SK-N-SH treated with all-trans-retinoic acid at 6 μM for 48 hours (cell line): ENCODE measurements at regions not wholly inside any gene's neighbourhood (a gene's known extent, or its start where the extent isn't known, plus 50 kb on each side); places are given as distances from the start of the nearest gene placed in this dataset.

Experiments
- ATAC-seq: fragments of 200-7000 bp; cut with Tn5 transposase; 3 replicates; pipeline ENCODE4 v1.9.1; 2020; ENCODE audit warnings: mild to moderate bottlenecking, moderate library complexity
- ARNTL ChIP-seq: fragments of 450-650 bp; formaldehyde crosslinking; IDR thresholded peaks from 2 replicates; pipeline ENCODE4 v1.5.0; 2020; ENCODE audit warnings: low read depth, mild to moderate bottlenecking, moderate library complexity, borderline replicate concordance
- BACH2 ChIP-seq: fragments of 250-450 bp; sonication (Bioruptor Pico); IDR thresholded peaks from 2 replicates; pipeline ENCODE4 v1.9.0; 2021; ENCODE audit warnings: mild to moderate bottlenecking, borderline replicate concordance
- CREB5 ChIP-seq: fragments of 250-450 bp; sonication (Bioruptor Pico); IDR thresholded peaks from 2 replicates; pipeline ENCODE4 v1.5.1; 2020; ENCODE audit warnings: low read depth, mild to moderate bottlenecking, moderate library complexity
- CSDC2 ChIP-seq: fragments of 250-450 bp; sonication (Bioruptor Pico); IDR thresholded peaks from 2 replicates; pipeline ENCODE4 v1.5.0; 2020; ENCODE audit warnings: mild to moderate bottlenecking, moderate library complexity
- GLIS3 ChIP-seq: fragments of 250-450 bp; sonication (Bioruptor Pico); IDR thresholded peaks from 2 replicates; pipeline ENCODE4 v1.5.0; 2020; ENCODE audit warnings: mild to moderate bottlenecking, moderate library complexity
- ISL1 ChIP-seq: fragments of 250-450 bp; sonication (Bioruptor Pico); IDR thresholded peaks from 2 replicates; pipeline ENCODE4 v2.1.2; 2022; ENCODE audit warnings: mild to moderate bottlenecking, moderate library complexity
- OSR1 ChIP-seq: fragments of 250-450 bp; sonication (Bioruptor Pico); IDR thresholded peaks from 2 replicates; pipeline ENCODE4 v1.8.0; 2022; ENCODE audit warnings: moderate library complexity, mild to moderate bottlenecking, inconsistent platforms
- POU6F1 ChIP-seq: fragments of 250-450 bp; sonication (Bioruptor Pico); IDR thresholded peaks from 2 replicates; pipeline ENCODE4 v1.8.0; 2021; ENCODE audit warnings: low read depth, mild to moderate bottlenecking, moderate library complexity, borderline replicate concordance
- PPARA ChIP-seq: fragments of 250-450 bp; sonication (Bioruptor Pico); IDR thresholded peaks from 2 replicates; pipeline ENCODE4 v1.5.0; 2020; ENCODE audit warnings: mild to moderate bottlenecking, borderline replicate concordance
- RARB ChIP-seq: fragments of 250-450 bp; sonication (Bioruptor Pico); IDR thresholded peaks from 2 replicates; pipeline ENCODE4 v1.8.0; 2021; ENCODE audit warnings: mild to moderate bottlenecking, moderate library complexity
- SNAI2 ChIP-seq: fragments of 250-450 bp; sonication (Bioruptor Pico); IDR thresholded peaks from 2 replicates; pipeline ENCODE4 v1.5.0; 2020; ENCODE audit warnings: mild to moderate bottlenecking, moderate library complexity
- TCF4 ChIP-seq: fragments of 250-450 bp; sonication (Bioruptor Pico); IDR thresholded peaks from 2 replicates; pipeline ENCODE4 v1.8.0; 2021; ENCODE audit warnings: mild to moderate bottlenecking, moderate library complexity, borderline replicate concordance
- TOX ChIP-seq: fragments of 250-450 bp; sonication (Bioruptor Pico); IDR thresholded peaks from 2 replicates; pipeline ENCODE4 v1.8.0; 2021; ENCODE audit warnings: mild to moderate bottlenecking, moderate library complexity, borderline replicate concordance
- TSHZ2 ChIP-seq: fragments of 250-450 bp; sonication (Bioruptor Pico); IDR thresholded peaks from 2 replicates; pipeline ENCODE4 v1.5.0; 2020; ENCODE audit warnings: mild to moderate bottlenecking, moderate library complexity
- ZC3H10 ChIP-seq: fragments of 250-450 bp; sonication (Bioruptor Pico); IDR thresholded peaks from 2 replicates; pipeline ENCODE4 v1.5.1; 2021; ENCODE audit warnings: mild to moderate bottlenecking, moderate library complexity
- ZFP3 ChIP-seq: fragments of 250-450 bp; sonication (Bioruptor Pico); IDR thresholded peaks from 2 replicates; pipeline ENCODE4 v1.5.0; 2020; ENCODE audit warnings: mild to moderate bottlenecking, moderate library complexity
- ZFP30 ChIP-seq: fragments of 450-650 bp; formaldehyde crosslinking; IDR thresholded peaks from 2 replicates; pipeline ENCODE4 v1.5.0; 2022; ENCODE audit warnings: mild to moderate bottlenecking, moderate library complexity
- ZNF565 ChIP-seq: fragments of 450-650 bp; formaldehyde crosslinking; conservative IDR thresholded peaks from 2 replicates; pipeline ENCODE4 v1.5.0; 2020; ENCODE audit warnings: low read depth, mild to moderate bottlenecking, moderate library complexity
- ZNF70 ChIP-seq: fragments of 450-650 bp; formaldehyde crosslinking; IDR thresholded peaks from 2 replicates; pipeline ENCODE4 v1.5.0; 2020; ENCODE audit warnings: mild to moderate bottlenecking, moderate library complexity
- TF ChIP-seq, protein P1 (sequence below): fragments of 250-450 bp; sonication (Bioruptor Pico); IDR thresholded peaks from 2 replicates; pipeline ENCODE4 v1.8.0; 2020; ENCODE audit warnings: mild to moderate bottlenecking, moderate library complexity, borderline replicate concordance

- no peak for ATAC-seq
- TF ChIP-seq POU6F1 (no peak), ZFP30 (no peak), ZC3H10 (no peak), PPARA (CRISPR knock-in tag) (no peak), ZFP3 (no peak), CREB5 (CRISPR knock-in tag) (no peak), ARNTL (CRISPR knock-in tag) (no peak), RARB (CRISPR knock-in tag) (no peak), BACH2 (CRISPR knock-in tag) (no peak), GLIS3 (CRISPR knock-in tag) (no peak), TSHZ2 (CRISPR knock-in tag) (no peak), ISL1 (CRISPR knock-in tag) (no peak)
- TF ChIP-seq, protein P1, sequence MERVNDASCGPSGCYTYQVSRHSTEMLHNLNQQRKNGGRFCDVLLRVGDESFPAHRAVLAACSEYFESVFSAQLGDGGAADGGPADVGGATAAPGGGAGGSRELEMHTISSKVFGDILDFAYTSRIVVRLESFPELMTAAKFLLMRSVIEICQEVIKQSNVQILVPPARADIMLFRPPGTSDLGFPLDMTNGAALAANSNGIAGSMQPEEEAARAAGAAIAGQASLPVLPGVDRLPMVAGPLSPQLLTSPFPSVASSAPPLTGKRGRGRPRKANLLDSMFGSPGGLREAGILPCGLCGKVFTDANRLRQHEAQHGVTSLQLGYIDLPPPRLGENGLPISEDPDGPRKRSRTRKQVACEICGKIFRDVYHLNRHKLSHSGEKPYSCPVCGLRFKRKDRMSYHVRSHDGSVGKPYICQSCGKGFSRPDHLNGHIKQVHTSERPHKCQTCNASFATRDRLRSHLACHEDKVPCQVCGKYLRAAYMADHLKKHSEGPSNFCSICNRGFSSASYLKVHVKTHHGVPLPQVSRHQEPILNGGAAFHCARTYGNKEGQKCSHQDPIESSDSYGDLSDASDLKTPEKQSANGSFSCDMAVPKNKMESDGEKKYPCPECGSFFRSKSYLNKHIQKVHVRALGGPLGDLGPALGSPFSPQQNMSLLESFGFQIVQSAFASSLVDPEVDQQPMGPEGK (CRISPR knock-in tag), result no peak
Measured at GRCh38 chr2:120871016-120871635, 135.5 kb downstream of the GLI2 start.

- TF ChIP-seq RARB (CRISPR knock-in tag), result no peak
- no peak for TF ChIP-seq TSHZ2 (CRISPR knock-in tag)
- TF ChIP-seq CSDC2 (CRISPR knock-in tag), result no peak
- no peak for TF ChIP-seq SNAI2 (CRISPR knock-in tag)
- TF ChIP-seq TCF4 (CRISPR knock-in tag), result no peak
- TF ChIP-seq OSR1 (CRISPR knock-in tag), result no peak
- TF ChIP-seq BACH2 (CRISPR knock-in tag), result no peak
- TF ChIP-seq TOX, result no peak
- TF ChIP-seq POU6F1, result no peak
- no peak for TF ChIP-seq ZFP30
- TF ChIP-seq ZC3H10, result no peak
- no peak for TF ChIP-seq ZNF70 (CRISPR knock-in tag)
- TF ChIP-seq ARNTL (CRISPR knock-in tag), result no peak
- TF ChIP-seq GLIS3 (CRISPR knock-in tag), result no peak
- no peak for TF ChIP-seq ISL1 (CRISPR knock-in tag)
- TF ChIP-seq ZFP3, result no peak
- no peak for TF ChIP-seq ZNF565
- TF ChIP-seq PPARA (CRISPR knock-in tag), result no peak
- TF ChIP-seq, all 23 proteins: peak for 0
- ATAC-seq, result no peak
Measured at GRCh38 chr2:120871881-120872620, 136.4 kb downstream of the GLI2 start.
